ENCODE measurements at regions not wholly inside any gene's neighbourhood (a gene's known extent, or its start where the extent isn't known, plus 50 kb on each side); places are given as distances from the start of the nearest gene placed in this dataset.

GRCh38 chr1:10852018-10852417 lies 55.6 kb upstream of the CASZ1 start:
- Histone ChIP-seq H3K36me3 (ENCODE audit: control insufficient read depth in 4 of 4, insufficient read depth in 4 of 4, low read length in 4 of 4) (no peaks in the 10 kb centered on the region), H3K4me3 (no peak overlapping the region), H3K9me3 (ENCODE audit: control insufficient read depth in 4 of 4, insufficient read depth in 3 of 4, low read length in 3 of 4) (peaks cover 0 to 4% (median 0%) of the 10 kb centered on the region in 4 donors), H3K4me1 (ENCODE audit: control insufficient read depth in 5 of 5, insufficient read depth in 5 of 5, low read length in 5 of 5) (peaks cover 0 to 3% (median 0%) of the 10 kb centered on the region in 5 donors), H3K9ac (ENCODE audit: insufficient read depth in 1 of 2, low read length in 2 of 2) (no peak overlapping the region), H3K27ac (ENCODE audit: low read depth in 1 of 2, low read length in 1 of 2) (no peak overlapping the region), H3K27me3 (ENCODE audit: control insufficient read depth in 3 of 3, insufficient read depth in 3 of 3, low read length in 2 of 3) (no peaks in the 10 kb centered on the region)
- no peak for DNase-seq
- 89 to 96% methylated on average over 8 of the region's 8 CpGs for WGBS, 2 donors
- TF ChIP-seq CTCF (IDR thresholded peaks at IDR 0.05; ENCODE audit: control extremely low read depth, extremely low read depth), result no peak
- ATAC-seq (ENCODE audit: insufficient read depth, low FRiP score), result no peak

- Histone ChIP-seq H3K36me3 (ENCODE audit: control insufficient read depth in 4 of 4, insufficient read depth in 4 of 4, low read length in 4 of 4) (no peaks in the 10 kb centered on the region), H3K4me3 (no peak overlapping the region), H3K9ac (ENCODE audit: insufficient read depth in 1 of 2, low read length in 2 of 2) (no peak overlapping the region), H3K9me3 (ENCODE audit: control insufficient read depth in 4 of 4, insufficient read depth in 3 of 4, low read length in 3 of 4) (peaks cover 0 to 4% (median 0%) of the 10 kb centered on the region in 4 donors), H3K4me1 (ENCODE audit: control insufficient read depth in 5 of 5, insufficient read depth in 5 of 5, low read length in 5 of 5) (peaks cover 0 to 3% (median 0%) of the 10 kb centered on the region in 5 donors), H3K27me3 (ENCODE audit: control insufficient read depth in 3 of 3, insufficient read depth in 3 of 3, low read length in 2 of 3) (no peaks in the 10 kb centered on the region), H3K27ac (ENCODE audit: low read depth in 1 of 2, low read length in 1 of 2) (no peak overlapping the region)
- DNase-seq (no peak), ATAC-seq (ENCODE audit: insufficient read depth, low FRiP score) (no peak)
- WGBS, 2 donors, result 77 to 92% methylated on average over 6 of the region's 6 CpGs
- TF ChIP-seq CTCF (IDR thresholded peaks at IDR 0.05; ENCODE audit: control extremely low read depth, extremely low read depth), result no peak
These were observed 56.0 kb upstream of the CASZ1 start for GRCh38 chr1:10852486-10852885.

GRCh38 chr1:10852998-10853520 lies 56.6 kb upstream of the CASZ1 start:
- Histone ChIP-seq H3K27ac (ENCODE audit: low read depth in 1 of 2, low read length in 1 of 2) (no peak overlapping the region), H3K36me3 (ENCODE audit: control insufficient read depth in 4 of 4, insufficient read depth in 4 of 4, low read length in 4 of 4) (no peaks in the 10 kb centered on the region), H3K4me1 (ENCODE audit: control insufficient read depth in 5 of 5, insufficient read depth in 5 of 5, low read length in 5 of 5) (peaks cover 0 to 3% (median 0%) of the 10 kb centered on the region in 5 donors), H3K9ac (ENCODE audit: insufficient read depth in 1 of 2, low read length in 2 of 2) (no peak overlapping the region), H3K4me3 (no peak overlapping the region), H3K27me3 (ENCODE audit: control insufficient read depth in 3 of 3, insufficient read depth in 3 of 3, low read length in 2 of 3) (no peaks in the 10 kb centered on the region), H3K9me3 (ENCODE audit: control insufficient read depth in 4 of 4, insufficient read depth in 3 of 4, low read length in 3 of 4) (peaks cover 0 to 4% (median 0%) of the 10 kb centered on the region in 4 donors)
- DNase-seq (no peak), ATAC-seq (ENCODE audit: insufficient read depth, low FRiP score) (no peak)
- TF ChIP-seq CTCF (IDR thresholded peaks at IDR 0.05; ENCODE audit: control extremely low read depth, extremely low read depth), result no peak
- WGBS, 2 donors, result 80 to 96% methylated on average over 6 of the region's 6 CpGs

- peaks cover 0 to 3% (median 0%) of the 10 kb centered on the region in 3 donors for H3K27me3 ChIP-seq (ENCODE audit: control insufficient read depth in 3 of 3, insufficient read depth in 3 of 3, low read length in 2 of 3)
- no peak for TF ChIP-seq CTCF (IDR thresholded peaks at IDR 0.05; ENCODE audit: control extremely low read depth, extremely low read depth)
- DNase-seq (no peak), ATAC-seq (ENCODE audit: insufficient read depth, low FRiP score) (no peak)
- H3K27ac ChIP-seq (ENCODE audit: low read depth in 1 of 2, low read length in 1 of 2), result no peak overlapping the region
- no peaks in the 10 kb centered on the region for H3K36me3 ChIP-seq (ENCODE audit: control insufficient read depth in 4 of 4, insufficient read depth in 4 of 4, low read length in 4 of 4)
- peaks cover 0 to 3% (median 0%) of the 10 kb centered on the region in 5 donors for H3K4me1 ChIP-seq (ENCODE audit: control insufficient read depth in 5 of 5, insufficient read depth in 5 of 5, low read length in 5 of 5)
- 90 to 96% methylated on average over 2 of the region's 2 CpGs for WGBS, 2 donors
- no peak overlapping the region for H3K4me3 ChIP-seq
- peaks cover 0 to 4% (median 0%) of the 10 kb centered on the region in 4 donors for H3K9me3 ChIP-seq (ENCODE audit: control insufficient read depth in 4 of 4, insufficient read depth in 3 of 4, low read length in 3 of 4)
- no peak overlapping the region for H3K9ac ChIP-seq (ENCODE audit: insufficient read depth in 1 of 2, low read length in 2 of 2)
These were observed 57.3 kb upstream of the CASZ1 start for GRCh38 chr1:10853701-10854100.

Measured in lung (tissue), 11 donors.